GM18870 (cell line): ENCODE measurements at regions not wholly inside any gene's neighbourhood (a gene's known extent, or its start where the extent isn't known, plus 50 kb on each side); places are given as distances from the start of the nearest gene placed in this dataset.

Source experiments
- ATAC-seq: cut with Tn5 transposase; IDR thresholded peaks from one replicate; pipeline ENCODE4 v1.9.1; 2021; ENCODE audit warnings: moderate library complexity; ENCODE audit not compliant: unreplicated experiment

DNA sequence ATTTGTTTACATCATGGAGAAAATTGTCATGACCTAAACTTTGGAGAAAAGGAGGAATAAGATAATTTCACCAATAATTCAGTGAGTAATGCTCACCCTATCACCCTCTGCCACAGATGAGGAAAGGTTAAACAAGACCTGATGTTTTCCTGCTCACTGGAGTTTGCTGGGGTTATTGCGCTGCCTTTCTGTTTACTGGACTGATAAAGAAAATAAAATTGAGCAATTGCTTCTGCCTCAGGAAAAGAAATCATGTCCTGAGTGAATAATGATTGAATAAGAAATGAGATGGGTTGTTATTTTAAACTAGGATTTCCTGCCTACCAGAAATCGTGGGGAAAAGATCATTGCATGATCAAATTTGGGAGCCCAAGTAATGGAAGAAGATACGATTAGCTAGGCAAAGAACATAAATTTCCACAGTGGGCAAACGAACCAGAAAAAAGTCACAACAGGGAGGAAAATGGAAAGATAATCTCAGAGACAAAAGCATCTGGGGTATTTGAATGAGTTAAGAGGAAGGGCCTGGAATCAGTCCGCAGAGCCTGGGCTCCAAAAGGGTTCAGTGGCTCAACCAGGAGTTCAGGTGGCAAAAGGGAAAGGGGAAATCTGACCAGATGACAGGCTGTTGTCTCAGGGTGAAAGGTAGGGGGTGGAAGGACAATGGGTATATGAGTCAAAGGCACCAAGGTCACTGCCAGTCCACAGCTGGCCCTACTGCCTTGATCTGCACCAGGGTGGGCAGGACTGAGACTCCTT, 146.8 kb downstream of the FAM43A start:
- no peak for ATAC-seq

GRCh38 chr3:194833114-194833910, 147.6 kb downstream of the FAM43A start:
- ATAC-seq, result no peak

DNA sequence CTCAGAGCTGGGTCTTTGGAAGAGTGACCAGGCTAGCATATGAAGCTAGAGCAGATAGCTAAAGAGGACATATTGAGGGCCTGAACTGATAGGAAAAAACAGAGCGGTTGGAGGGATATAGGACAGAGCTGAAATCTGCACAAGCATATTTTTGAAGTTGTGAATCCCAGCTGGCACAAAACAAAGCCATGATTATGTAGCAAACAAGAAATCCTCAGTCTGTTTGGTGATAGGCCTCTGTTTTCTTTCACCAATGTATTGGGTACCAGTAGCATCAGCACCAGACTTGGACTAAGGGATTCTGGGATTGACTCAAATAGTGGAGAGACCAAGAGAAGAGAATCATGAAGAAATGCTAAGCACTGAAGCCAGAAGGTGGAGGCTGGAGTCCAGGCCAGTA, 151.0 kb downstream of the FAM43A start:
- no peak for ATAC-seq

DNA sequence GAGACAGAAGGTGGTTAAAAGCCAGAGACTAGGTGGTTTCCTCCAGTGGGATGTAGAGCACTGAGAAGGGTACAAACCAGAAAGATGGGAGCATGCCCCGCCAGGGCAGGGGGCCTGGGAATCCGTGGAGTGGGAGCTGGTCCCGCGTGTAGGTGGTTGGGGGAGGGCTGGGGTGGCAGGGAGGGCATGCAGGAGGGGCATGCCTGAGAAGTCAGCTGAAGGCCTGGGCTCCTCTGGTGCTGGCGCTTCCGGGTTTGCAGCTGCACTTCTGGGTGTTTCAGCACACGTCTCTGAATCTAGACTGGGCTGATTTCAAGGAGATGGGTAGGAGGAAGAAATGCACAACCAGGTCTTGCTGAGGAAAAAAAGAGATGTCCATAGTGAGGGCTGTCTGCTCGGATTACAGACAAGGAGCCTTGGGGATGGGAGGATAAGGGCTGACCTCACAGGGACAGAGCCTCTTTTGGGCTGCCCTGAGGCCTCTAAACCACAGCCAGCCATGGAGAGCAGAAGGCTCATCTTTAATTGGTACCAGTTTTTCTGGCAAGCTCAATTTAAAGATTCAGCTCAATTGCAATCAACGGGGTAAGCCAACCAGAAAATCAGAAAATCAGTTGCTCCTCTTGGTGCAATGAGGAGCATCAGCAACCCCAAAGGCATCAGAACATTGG, 151.9 kb downstream of the FAM43A start:
- no peak for ATAC-seq

GRCh38 chr3:194838236-194838635, 152.6 kb downstream of the FAM43A start:
- ATAC-seq, result no peak

DNA sequence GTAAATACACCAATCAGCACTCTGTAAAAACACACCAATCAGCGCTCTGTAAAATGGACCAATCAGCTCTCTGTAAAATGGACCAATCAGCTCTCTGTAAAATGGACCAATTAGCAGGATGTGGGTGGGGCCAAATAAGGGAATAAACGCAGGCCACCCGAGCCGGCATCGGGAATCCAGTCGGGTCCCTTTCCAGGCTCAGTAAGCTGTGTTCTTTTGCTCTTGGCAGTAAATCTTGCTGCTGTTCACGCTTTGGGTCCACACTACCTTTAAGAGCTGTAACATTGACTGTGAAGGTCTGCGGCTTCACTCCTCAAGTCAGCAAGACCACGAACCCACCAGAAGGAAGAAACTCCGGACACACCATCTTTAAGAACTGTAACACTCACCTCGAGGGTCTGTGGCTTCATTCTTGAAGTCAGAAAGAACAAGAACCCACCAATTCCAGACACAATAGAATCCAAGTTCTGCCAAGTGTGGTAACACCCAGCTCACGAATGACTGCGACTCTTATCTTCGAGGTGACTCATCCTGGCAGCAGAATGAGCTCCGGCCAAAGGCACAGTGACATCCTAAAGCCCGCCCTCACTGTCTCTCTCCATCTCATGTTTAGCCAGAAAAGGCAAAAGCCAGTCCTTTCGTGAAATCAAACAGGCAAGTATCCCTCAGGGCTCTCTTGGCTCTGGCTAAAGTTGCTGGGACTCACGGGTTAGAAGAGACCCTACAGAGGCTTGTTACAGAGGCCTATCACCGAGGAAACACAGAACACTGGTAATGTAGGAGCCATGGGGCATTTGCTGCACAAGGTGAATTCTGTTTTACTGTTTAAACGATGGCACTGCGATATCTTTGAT, 155.2 kb downstream of the FAM43A start:
- ATAC-seq, result no peak

- no peak for ATAC-seq
Measured at GRCh38 chr3:194841515-194841841, 155.8 kb downstream of the FAM43A start.

GRCh38 chr3:194843556-194843955, 157.9 kb downstream of the FAM43A start:
- no peak for ATAC-seq

GRCh38 chr3:194844046-194844445, 158.4 kb downstream of the FAM43A start:
- ATAC-seq, result no peak

GRCh38 chr3:194849166-194849875, 163.6 kb downstream of the FAM43A start:
- ATAC-seq, result no peak

DNA sequence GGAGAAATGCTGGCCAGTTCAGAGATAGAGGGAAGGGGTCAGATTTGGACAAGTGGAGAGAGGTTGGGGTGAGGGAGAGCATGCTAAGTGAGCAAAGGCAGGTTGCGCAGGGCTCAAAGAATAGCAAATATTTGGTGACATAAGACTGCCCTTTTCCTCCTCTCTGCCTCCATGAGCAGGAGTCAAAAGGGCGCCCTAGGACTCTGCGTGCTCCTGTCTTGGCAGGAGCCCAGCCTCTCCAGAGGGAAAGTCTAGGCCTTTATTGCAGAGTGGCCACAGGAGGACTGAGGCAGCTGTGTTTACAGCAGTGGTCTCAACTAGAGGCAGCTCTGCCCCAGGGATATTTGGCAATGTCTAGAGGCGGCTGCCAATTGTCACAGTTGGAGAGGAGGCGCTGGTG, 165.6 kb downstream of the FAM43A start:
- ATAC-seq, result no peak

DNA sequence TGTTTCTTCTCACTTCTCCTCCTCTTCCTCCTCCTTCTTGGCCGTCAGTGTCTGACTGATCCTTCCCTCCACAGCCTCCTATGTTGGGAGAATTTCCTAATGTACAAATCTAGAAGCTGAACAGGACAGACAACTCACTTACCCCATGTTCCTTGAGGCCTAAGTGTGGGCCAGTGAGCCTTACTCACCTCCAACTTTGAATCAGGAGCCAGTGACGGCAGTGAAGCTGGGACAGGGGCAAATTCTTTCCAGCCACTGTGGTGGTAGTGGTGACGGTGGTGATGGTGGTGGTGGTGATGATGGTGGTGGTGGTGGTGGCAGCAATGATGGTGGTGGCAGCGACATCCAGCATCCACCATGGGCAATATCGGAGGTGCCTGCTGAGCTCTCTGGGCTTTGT, 166.3 kb downstream of the FAM43A start:
- no peak for ATAC-seq

- ATAC-seq, result no peak
Measured at GRCh38 chr3:194852345-194852744, 166.7 kb downstream of the FAM43A start.

GRCh38 chr3:194852831-194853508, 167.3 kb downstream of the FAM43A start:
- ATAC-seq, result no peak

DNA sequence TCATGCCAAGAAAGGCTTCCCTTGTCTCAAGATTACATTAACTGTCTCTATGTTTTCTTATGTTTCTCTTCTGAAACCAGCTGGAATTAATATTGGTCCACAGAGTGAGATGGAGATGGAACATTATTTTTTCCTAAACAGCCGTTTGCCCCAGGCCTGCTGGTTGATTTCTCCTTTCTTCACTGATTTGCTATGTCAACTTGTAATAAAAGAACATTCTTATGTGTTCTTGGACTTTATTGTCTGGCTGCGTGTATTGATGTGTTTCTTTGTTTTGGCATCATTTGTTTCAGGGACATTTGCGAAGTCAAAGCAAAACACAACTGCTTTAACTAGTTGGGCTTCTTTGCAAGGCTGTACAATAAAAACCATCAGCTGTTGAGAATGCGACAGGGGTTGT, 168.5 kb downstream of the FAM43A start:
- no peak for ATAC-seq

- ATAC-seq, result no peak
Measured at GRCh38 chr3:194854659-194855390, 169.1 kb downstream of the FAM43A start.

GRCh38 chr3:194856296-194856695, 170.6 kb downstream of the FAM43A start:
- no peak for ATAC-seq

DNA sequence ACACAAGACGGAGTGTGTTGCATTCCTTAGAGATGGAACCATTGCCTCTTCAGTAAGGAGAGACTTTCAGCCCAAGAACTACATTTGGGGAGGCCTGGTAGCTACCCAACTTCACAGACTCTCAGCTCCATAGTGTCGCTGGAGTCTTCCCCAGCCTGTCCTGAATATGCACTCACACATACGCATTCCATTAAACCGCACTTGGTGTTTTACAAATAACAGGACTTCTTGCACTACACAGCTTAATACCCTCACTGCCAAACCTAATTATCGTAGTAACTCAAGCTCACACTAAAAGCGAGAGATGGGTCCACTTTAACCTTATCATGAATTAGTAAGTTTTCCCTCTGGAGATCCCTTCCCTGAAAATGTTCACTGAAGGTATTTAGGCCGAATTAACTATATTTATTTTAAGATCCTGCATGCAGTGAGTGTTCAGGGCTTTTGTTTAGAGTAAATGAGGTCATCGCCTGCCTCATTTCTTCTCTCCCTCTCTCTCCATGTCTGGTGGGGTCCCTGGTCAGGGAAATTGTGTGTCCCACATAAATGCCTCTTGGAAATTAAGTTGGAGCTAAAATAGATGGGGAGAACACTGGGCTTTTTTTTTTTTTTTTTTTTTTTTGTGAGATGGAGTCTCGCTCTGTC, 171.9 kb downstream of the FAM43A start:
- no peak for ATAC-seq

GRCh38 chr3:194858382-194858781, 172.7 kb downstream of the FAM43A start:
- no peak for ATAC-seq
